GM13977 (cell line): ENCODE measurements at regions not wholly inside any gene's neighbourhood (a gene's known extent, or its start where the extent isn't known, plus 50 kb on each side); places are given as distances from the start of the nearest gene placed in this dataset.

Source experiments
- DNase-seq: peaks from one replicate; pipeline ENCODE4 v3.0.0; 2012; ENCODE audit warnings: low spot score
- in situ Hi-C: fragments of 300-500 bp; cut with MboI; formaldehyde crosslinking; loops from one replicate; pipeline ENCODE4 v1.12.0; 2022; ENCODE audit warnings: low sequenced_read_pairs, low pct_unique_long_range_greater_than_20kb, mixed read lengths, inconsistent platforms; ENCODE audit not compliant: unreplicated experiment
- TF ChIP-seq, protein P1 (sequence below): IDR thresholded peaks from 2 replicates; pipeline ENCODE4 v1.5.1; 2012; ENCODE audit warnings: mild to moderate bottlenecking, control low read depth; ENCODE audit not compliant: insufficient read depth; ENCODE audit errors: extremely low read depth, missing control alignments

DNA sequence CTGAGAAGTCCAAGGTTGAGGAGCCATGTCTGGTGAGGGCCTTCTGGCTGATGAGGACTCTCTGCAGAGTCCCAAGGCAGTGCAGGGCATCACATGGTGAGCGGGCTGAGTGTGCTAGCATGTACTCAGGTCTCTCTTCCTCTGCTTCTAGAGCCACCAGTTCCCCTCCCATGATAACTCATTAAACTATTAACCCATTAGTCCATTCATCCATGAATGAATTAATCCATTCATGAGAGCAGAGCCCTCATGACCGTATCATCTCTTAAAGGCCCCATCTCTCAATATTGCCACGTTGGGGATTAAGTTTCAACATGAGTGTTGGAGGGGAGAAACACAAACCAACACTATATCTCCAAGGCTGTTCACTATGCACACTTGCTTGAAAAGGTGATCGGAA, 83.7 kb downstream of the TMEM30B start:
- in situ Hi-C loops = no loop called here
- DNase-seq = no peak
- TF ChIP-seq, protein P1, sequence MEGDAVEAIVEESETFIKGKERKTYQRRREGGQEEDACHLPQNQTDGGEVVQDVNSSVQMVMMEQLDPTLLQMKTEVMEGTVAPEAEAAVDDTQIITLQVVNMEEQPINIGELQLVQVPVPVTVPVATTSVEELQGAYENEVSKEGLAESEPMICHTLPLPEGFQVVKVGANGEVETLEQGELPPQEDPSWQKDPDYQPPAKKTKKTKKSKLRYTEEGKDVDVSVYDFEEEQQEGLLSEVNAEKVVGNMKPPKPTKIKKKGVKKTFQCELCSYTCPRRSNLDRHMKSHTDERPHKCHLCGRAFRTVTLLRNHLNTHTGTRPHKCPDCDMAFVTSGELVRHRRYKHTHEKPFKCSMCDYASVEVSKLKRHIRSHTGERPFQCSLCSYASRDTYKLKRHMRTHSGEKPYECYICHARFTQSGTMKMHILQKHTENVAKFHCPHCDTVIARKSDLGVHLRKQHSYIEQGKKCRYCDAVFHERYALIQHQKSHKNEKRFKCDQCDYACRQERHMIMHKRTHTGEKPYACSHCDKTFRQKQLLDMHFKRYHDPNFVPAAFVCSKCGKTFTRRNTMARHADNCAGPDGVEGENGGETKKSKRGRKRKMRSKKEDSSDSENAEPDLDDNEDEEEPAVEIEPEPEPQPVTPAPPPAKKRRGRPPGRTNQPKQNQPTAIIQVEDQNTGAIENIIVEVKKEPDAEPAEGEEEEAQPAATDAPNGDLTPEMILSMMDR = no peak

DNA sequence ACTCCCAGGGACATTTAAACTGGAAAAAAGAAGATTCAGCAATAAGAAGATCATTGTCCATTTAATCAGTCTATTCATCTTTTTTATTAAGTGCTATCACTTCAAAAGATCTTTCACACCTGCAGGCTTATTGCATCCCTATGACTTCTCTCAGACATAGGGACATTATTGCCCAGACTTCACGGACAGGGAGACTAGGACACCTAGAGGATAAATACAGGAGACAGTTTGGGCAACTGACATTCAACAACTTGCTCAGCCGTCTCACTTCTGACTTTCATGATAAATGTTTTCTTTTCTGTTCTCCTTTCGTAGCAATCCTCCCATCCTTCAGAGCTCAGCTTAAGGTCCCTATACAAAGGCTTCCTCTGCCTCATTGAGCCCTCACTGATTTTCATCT, 84.3 kb downstream of the TMEM30B start:
- DNase-seq = no peak
- in situ Hi-C loops = no loop called here
- TF ChIP-seq, protein P1 = no peak

DNA sequence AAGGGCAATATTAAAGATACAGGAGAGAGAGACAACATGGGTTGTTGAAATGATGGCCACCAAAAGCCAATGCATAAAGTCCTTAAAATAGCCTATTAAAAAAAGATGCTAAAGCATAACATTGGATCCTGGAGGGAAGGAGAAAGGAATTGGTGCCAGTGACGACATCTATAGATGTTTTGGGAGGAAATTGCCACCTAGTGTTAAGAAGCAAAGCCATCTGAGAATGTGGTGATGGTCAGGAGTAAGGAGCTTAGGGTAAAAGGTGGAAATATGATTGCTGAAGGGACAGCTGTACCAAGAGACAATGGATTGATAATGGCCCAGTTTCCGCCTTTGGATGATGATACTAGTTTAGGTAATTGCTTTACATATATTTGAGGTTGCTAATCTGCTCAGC, 85.1 kb downstream of the TMEM30B start:
- no peak for DNase-seq
- TF ChIP-seq, protein P1 = no peak
- in situ Hi-C loops = no loop called here

DNA sequence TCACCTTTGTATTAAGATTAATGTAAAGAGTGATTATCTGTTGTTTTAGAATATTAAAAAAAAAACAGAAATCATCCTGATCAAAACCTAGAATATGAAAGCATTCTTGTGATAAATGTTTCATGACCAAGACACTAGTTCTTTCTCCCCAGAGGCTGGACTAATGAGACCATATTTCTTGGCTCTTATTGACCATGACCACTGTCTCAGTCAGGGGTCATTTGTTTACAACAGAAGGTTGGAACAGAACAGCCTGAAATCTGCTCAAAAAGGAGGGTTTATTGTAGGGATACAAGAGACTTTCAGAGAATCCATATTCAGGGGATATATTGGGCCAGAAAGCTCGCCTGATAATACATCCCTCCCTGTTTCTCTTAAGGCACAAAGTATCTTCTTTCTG, 87.7 kb downstream of the TMEM30B start:
- no peak for DNase-seq
- in situ Hi-C loops = no loop called here
- TF ChIP-seq, protein P1 = no peak

DNA sequence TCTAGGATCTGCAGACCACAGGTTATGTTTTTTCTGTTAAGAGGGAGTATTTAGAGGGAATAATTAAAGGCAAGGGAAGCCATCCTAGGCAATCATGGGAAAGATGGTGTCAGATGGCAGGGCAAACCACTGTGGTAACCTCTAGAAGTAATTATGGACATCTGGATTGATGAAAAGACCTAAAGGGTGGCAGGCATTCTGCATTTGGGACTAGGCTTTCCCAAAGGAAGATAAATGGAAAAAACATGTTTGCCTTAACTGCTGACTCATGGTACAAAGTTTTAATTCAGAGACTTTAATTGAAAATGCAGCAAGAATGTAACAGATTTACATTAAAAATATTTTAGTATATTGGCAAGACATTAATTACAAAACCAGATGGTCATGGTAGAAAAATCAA, 88.1 kb downstream of the TMEM30B start:
- in situ Hi-C loops = no loop called here
- TF ChIP-seq, protein P1 = no peak
- no peak for DNase-seq

- in situ Hi-C loops = no loop called here
- TF ChIP-seq, protein P1 = no peak
- no peak for DNase-seq
Measured at GRCh38 chr14:61191733-61192132, 89.4 kb downstream of the TMEM30B start.

- no peak for DNase-seq
- in situ Hi-C loops = no loop called here
- TF ChIP-seq, protein P1 = no peak
Measured at GRCh38 chr14:61190341-61190740, 90.8 kb downstream of the TMEM30B start.
